ENCODE measurements at regions not wholly inside any gene's neighbourhood (a gene's known extent, or its start where the extent isn't known, plus 50 kb on each side); places are given as distances from the start of the nearest gene placed in this dataset.

DNA sequence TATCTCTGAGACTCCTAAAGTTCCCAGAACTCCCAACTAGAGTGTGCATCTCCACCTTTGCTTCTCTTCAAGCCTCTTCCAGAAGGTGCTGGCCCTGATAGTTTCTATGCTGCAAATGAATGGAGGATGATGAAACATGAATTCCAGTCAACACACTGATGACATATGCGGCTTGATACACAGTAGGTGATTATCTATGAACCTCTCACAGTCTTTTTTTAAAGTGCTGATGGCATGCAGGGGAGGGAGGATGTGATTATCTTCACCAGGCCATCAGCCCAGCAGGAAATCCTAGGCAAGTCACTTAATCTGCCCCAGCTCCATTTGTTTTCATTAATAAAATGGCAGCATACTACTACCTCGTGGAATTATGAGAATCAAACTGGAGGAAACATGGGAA lies 548.5 kb downstream of the SOX6 start:
- DNase-seq (ENCODE audit: low read depth in 3 of 3), result no peak

DNA sequence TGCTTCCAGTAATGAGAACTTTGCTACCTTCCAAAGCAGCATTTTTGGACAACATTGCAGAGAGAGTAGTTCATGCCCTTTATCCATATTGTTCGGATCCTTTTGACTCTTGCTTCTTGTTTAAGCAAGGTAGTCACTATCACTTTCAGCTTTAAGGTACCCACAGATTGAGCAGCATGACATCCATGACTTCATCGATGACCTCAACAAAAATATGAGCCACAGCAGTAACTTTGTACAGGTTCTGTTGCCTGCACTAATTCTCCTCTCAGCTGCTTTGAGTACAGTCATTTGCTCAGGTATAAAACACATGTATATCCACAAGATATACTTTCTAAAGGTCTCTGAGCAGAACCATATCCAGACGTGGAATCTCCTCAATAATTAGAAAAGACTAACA lies 546.3 kb downstream of the SOX6 start:
- no peak for DNase-seq (ENCODE audit: low read depth in 3 of 3)

DNA sequence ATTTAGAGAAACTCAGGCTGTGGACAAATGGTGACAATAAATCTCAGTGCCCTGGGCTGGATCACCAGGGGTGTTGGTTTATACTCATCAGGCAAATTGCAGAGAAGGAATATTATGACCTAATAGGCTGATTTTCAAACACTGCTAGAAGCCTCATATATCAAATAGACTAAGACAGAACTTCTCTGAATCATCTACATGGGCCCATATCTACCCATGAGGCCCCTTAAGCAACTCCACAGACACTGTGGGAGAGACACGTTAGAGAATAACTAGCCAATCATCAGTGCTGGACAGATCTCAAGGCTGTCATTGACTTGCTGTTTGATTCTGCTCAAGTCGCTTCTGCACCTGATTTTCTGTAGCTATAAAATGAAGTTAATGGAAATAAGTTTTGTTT lies 545.8 kb downstream of the SOX6 start:
- no peak for DNase-seq (ENCODE audit: low read depth in 3 of 3)

DNA sequence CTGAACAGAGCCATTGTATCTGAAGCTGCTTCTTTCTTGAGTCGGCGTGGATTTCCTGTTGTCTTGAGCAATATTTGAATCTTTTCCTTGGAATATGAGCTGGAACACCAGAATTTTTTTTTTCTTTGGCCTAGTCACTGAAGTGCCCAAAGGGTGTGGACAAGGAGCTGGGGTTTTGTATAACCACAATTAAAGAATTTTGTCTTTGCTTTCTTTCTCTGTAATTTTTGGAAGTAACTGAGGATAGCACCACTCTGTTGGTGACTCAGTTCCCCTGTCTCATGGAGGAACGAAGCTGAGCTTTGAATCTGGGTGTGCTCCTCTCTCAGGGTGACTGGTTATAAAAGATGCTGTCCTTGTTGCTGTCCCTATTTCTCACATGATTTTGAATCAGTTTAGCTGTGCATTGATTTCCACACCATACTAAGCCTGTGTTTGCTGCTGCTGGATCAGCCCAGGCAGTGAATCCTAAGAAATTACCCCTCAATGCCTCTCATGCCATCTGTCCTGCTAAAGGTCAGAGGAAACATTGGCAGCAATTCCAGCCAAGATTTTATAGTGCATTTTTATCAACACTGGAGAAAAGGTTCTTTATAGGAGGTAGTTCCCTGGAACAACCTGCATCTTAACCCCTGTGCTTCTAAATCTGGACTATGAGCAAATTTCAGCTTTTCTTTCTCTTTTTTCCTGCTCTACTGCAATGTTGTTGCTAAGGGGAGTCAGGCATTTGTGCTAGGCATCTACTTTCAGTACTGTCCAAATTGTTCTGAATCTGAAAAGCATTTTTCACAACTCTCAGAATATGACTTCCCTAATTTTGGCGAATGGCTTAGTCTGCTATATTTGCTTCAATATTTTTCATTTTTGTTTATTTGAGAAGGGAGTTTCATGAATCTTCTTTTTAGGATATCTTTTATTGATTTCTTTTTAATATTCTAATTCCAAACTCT lies 540.8 kb downstream of the SOX6 start:
- DNase-seq (ENCODE audit: low read depth in 3 of 3), result no peak

DNA sequence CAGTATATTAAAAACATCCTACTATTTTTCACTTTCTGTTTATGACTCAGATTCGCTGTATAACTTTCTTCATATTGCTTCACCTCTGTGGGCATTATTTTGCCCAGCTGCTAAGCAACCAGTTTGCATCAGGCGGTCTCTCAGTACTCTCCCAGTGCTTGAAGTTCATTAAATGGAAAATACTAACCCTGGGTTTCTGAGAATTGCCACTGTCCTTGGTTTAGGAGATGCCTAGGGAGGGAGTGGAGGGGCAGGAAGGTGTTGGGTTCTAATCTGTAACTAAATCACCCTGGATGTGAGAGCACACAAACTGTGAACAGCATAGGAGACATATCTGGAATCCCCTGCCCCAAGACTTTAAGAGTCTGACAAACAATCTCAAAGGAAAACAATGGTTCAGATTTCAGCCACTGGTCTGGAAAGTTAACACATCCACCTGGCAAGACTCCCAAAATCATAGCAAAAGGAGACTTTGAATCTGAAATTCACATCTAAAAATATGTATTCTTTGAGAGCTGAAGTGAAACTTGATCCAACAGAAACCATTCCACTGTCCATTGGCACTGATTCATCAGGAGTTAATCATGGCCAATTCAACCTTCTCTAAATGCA lies 540.0 kb downstream of the SOX6 start:
- DNase-seq (ENCODE audit: low read depth in 3 of 3), result no peak

DNA sequence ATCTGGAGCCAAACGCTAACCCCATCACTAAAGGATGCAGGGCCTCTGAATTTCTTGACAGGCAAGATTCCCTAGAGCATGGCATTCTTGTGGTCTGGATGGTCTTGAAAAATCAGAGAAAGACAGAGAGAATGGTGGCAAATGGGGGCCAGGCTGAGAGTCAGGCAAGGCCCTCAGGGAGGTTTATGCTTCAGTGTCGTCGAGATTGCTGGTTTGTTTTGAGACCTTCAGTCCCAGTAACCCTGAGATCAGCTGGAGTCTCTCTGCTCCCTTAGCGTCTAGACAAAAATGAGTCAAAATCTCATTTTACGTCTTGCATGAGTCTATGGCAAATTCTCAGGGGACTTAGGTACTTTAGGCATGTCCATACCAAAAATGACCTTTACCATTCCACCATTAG lies 539.3 kb downstream of the SOX6 start:
- no peak for DNase-seq (ENCODE audit: low read depth in 3 of 3)

DNA sequence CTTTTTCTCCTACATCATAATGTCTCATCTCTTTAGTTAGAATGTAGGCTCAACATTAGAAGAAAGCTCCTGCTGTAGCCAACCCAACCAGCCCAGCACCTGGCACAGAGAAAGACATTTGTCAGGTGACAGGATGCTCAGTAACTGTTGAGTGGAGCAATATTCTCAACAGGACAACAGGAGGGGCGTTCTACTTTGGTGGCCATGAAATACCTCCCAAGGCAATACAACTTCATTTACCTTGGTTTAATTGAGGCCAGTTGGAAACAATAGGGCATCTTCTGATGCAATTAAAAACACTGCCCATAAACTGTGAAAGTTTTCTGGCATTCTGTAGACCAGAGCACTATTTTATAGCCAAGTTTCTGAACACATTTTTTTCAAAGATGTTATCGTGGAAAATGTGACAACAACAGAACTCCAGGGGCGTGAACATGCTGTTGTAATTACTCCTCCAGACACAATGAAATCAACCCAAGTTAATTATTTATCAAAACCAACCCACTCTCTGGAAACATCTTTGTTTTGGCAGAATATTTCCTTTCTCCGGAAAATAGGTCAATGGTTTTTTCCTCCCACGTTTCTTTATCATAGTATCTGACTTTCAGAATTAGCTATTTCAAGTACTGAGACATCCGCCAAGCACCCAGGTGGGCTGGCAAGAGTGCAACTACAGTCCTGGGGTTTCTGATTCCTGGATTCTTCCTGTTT lies 538.1 kb downstream of the SOX6 start:
- no peak for DNase-seq (ENCODE audit: low read depth in 3 of 3)

DNA sequence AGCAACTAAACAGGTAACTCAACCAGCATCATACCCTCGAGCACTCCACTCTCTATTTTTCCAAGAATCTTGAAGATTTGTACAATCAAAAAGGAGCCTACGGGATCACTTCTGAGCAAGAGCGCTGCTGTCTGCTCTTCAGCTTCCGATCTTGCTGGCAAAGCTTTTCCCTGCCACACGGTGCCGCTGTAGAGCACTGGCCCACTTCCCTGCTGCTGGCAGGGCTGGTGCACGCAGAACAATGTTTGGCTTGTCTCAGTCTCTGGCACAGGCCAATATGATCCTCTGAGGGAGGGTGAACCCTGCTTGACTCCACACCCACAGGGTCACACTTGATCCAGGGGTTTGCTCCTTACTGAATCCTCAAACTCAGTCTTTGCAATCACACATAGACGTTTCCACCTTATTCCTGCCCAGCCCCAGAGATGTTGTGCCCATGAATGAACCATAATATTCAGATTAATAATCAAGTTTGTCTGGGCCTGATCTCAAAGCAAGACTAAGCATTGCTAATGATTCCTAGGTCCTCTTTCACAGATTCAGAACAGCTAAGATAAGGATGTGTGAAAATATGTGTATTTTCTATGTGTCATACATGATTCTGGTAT lies 536.6 kb downstream of the SOX6 start:
- DNase-seq (ENCODE audit: low read depth in 3 of 3), result peak in 1 of 3 experiments; percentile 2

DNA sequence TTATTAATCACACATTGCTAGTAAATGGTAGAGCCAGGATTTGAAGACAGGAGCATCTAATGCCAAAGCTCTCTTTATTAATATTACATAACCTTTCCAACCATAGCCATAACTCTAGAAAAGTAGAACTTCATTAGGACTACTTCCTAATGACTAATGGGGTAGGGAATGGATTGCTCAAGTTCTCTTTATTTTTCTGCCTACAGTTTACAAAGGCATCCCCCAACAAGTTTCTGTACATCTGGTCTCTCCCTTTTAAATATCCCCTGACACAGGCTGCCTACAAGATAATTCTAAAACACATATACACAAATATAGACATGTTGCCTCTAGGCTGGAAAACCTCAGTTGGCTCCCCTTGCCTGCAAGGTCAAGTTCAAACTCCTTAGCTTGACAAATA lies 534.9 kb downstream of the SOX6 start:
- no peak for DNase-seq (ENCODE audit: low read depth in 3 of 3)

DNA sequence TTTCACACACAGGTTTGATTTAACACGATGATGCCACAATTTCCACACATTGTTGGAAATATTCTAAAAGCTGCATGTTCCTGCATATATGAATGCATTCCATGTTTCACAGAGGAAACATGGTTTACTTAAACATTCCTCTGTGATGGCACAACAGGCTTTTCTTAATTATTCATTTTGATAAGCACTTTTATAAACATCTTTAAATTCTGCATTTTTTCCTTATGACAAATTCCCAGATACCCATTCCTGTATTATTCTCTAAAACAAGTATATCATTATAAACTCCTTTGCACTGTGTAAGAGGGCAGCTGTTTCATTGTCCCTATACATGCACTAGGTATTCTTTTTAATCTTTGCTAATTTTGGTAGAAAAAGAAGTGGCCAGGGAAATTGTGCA lies 532.3 kb downstream of the SOX6 start:
- DNase-seq (ENCODE audit: low read depth in 3 of 3), result no peak

DNA sequence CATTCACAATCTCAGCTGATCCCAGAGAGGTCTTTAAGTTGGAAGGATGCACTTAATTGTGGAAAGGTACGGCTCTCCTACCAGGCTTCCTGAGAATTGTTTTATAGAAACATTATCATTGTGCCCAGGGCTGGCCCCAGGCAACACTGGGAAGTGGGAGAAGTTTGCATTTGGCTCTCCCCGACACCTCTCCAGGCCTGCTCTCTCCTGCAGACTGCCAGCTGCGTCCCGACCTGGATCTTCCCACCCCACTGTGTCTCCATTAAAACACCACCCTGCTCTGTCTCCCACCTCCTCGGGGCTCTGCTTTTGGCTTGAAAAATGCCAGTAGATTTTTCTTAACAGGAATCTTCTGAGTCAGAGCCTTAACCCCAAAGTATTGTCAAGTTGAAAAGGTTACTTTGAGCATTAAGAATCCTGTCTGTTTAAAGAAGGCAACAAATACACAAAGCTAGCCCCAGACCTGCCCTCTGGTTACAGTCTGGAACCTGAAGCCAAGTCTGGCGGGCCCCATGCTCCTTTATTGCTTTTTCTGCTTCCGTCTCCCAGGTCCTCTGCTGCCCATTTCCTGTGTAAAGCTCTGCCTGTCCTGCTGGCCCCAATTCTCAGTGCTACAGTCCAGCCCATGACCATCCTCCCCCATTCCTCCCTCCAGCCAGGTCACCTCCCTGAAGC lies 530.2 kb downstream of the SOX6 start:
- DNase-seq (ENCODE audit: low read depth in 3 of 3), result no peak

DNA sequence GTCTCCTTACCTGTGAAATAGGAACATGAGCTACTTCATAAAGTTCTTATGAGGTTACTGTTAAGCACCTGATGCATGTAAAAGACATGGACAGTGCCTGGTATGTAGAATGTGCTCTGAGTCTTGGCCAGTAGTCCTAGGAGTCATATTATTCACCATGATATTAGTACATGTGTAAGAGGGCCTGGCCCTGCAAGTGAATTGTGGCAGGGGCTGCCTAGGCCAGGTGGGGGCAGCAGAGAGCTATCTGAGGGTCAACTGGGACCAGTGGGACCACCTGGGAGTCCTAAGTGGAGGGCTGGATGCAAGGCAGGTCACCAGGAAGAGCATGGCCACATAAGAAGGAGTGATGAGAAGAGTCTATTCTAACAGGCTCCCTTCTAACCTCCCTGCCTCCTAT lies 529.5 kb downstream of the SOX6 start:
- no peak for DNase-seq (ENCODE audit: low read depth in 3 of 3)

DNA sequence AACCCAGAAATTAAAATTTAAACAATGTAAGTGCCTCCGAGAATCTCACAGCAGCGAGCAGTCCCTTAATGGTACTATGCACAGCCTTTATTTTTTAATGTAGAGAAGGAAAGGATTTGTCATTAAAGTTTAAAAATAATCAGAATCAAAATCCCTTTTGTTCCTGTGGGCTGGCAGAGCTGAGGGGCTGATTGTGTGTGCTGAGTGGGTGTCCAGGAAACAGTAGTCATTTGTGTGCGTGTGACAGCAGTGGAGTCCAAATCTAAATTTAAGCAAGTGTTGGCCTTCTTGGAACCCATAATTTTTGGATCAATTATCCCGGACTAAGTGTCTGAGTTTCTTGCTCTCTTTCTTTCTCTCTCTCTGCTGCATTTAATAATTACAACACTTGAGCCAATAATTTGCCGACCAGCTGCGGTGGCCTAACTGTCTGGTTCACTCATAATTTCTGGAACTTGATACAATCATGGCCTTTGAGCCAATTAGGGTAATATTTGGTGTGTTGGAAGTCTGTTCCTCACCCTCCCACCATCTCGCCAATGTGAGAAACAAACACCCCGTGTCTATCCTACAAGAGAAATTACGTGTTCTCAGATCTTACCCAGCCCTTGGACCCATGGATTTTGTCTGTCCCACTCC lies 528.0 kb downstream of the SOX6 start:
- no peak for DNase-seq (ENCODE audit: low read depth in 3 of 3)

DNA sequence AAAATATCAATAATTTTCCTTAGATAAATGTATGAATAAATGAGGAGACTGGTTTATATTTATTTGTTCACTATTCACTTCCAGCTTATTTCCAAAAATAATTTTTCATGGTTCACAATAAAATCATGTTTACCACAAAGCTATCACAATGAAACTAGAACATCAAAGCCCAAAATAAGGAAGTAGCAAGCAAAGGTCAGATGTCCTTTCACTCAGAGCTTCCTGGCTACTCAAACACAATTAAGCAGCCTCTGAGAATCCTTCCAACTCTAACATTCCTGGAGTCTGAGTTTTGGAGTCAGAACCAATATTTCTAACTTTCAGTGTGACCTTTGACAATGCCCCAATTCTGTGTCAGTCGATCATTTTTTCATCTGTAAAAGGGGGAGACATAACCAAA lies 527.0 kb downstream of the SOX6 start:
- DNase-seq (ENCODE audit: low read depth in 3 of 3), result no peak

DNA sequence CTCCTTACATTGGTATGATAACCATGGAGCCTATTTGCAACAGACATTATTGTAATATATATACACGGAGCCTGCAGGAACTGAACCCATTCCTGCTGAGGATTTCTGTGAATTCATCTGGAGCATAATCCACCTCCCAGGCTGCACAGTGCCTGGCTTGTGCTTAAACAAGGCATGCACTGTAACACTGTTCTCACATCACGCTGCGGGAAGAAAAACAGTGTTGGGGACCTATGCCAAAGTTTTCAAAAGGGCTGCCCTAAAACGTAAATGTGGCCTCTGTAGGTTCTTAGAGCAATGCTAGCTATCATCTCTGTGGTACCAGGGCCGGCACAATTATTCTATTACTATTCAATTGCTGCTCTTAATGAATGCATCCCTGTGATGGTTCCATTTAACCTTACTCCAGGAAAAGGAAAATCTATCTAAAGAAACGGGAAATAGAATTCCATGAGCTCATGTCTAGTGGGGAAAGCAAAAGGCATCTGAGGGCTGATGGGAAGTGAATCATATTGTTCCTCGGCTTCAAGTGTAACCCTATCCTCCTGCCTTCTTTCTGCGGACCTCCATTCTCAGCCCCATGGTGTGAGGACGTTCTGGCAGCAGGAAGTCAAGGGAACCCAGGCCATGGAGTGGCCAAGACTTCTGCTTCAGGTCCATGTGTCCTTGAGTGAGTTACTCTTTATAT lies 525.5 kb downstream of the SOX6 start:
- no peak for DNase-seq (ENCODE audit: low read depth in 3 of 3)

DNA sequence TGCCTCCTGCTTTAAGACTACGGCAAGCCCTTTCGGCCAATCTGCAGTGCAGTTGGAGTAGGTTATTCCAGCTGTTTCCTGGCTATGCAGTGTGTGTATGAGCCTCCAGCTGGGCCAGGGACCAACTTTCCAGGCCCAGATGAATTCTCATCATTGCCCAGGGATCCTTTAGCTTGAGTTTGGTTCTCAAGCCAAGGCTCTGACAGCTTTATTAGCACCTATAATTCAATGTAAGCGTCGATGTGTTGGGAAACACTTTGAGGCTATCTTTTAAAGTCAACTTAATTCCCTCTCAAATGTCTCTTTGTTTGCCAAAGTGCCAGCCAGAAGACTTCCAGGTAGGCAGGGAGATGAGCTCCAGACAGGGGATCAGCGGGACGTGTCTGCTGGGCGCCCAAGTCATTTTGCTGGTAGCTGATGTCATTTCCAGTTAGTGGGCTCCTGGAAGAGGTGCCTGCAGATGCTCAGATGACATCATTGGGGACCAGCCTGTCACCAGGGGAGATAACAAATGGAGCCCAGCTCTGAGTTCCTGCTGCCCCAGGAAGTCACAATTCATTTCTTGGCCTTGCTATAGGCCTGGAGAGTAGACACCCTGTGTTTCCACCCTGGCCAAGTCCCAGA lies 520.4 kb downstream of the SOX6 start:
- DNase-seq (ENCODE audit: low read depth in 3 of 3), result no peak

DNA sequence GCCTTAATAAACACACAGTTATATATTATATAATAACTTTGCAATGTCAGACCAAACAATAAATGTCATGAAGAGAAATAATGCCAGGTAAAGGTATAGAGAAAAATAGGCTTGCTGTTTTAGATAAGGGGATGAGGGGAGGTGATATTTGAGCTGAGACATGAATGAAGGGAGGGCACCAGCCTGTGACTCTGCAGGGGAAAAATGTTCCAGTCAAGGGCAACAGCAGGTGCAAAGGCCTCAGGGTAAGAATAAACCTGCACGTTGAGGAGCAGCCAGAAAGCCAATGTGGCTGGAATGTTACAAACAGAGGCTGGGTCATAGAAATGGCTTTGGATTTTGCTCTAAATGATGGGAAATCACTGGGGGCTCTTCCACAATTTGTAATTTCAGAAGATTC lies 519.6 kb downstream of the SOX6 start:
- no peak for DNase-seq (ENCODE audit: low read depth in 3 of 3)

DNA sequence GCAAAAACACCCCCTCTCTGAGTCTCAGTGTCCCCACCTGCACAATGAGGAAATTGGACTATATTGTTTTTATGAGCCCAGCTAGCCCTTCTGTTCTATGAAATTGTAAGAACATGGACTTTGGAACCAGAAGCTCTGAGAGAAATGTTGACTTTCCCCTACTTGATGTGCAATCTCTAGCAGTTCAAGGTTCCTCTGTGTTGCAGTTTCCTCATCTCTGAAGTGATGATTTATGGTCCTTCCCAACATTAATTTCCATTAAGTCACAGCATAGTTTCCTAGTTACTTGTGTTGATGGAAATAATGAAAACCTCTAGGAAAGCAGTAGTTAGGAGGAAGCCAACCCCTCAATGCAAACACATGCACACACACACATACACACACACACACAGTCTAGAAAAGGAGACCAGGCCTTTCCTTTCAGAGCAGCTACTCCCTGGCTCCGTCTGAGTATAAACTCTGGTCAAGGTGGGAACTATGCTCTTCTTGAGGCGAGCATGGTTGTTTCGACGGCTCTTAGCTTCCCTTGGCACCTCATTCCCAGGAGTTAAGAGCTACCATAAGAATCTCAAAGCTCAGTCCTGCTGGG lies 518.4 kb downstream of the SOX6 start:
- no peak for DNase-seq (ENCODE audit: low read depth in 3 of 3)

DNA sequence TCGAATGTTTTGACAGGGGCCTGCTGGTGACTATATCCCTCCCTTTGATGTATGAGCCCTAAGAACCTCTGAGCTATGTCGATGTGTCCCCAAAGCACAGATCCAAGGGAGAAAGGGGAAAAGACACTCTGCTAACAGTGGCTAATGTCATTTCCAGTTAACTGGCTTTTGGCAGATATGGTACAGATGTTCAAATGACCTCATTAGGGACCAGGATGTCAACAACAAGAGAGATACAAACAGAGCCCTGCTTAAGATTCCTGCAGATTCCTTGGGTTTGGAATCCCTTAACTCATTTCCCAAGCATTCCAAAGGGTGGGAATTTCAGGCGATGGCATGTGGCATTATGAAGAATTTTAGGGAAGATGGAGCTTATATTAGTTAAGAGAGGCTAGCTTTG lies 517.3 kb downstream of the SOX6 start:
- no peak for DNase-seq (ENCODE audit: low read depth in 3 of 3)

DNA sequence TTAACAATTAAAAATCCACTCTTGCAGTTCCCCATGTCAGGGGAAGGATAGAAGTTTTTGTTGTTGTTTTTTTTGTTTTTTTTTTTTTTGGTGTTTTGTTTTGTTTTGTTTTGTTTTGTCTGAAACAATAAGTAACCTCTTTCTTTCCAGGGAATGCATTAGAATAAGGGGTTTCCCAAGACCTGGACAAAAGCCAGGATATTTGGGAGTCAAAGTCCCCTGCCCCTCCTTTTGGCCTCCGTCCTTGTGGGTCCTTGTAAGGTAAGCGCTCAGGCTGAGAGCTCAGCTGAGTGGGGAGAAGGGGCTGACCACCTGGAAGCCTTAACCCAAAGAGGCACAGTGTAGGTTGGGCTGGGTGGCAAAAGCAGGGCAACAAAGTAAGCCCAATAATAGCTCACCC lies 515.4 kb downstream of the SOX6 start:
- no peak for DNase-seq (ENCODE audit: low read depth in 3 of 3)

All from stimulated activated CD4-positive, alpha-beta T cell treated with anti-CD3 and anti-CD28 coated beads, TNF-alpha, amount 100 ng/mL, for 4 hours (primary cell).